ENCODE measurements at regions not wholly inside any gene's neighbourhood (a gene's known extent, or its start where the extent isn't known, plus 50 kb on each side); places are given as distances from the start of the nearest gene placed in this dataset.

GRCh38 chr13:111537843-111538499 is 217.5 kb downstream of the TEX29 start:
- no peak overlapping the region for H3K4me3 ChIP-seq (ENCODE audit: low read length)
- ChIA-PET CTCF (no interaction called here), POLR2A (no interaction called here)
- peaks cover 0 to 2% (median 0%) of the 10 kb centered on the region in 5 donors for H3K9me3 Mint-ChIP-seq
- DNase-seq, result no peak
- no peaks in the 10 kb centered on the region for H3K9me3 ChIP-seq (ENCODE audit: low read length)
- H3K27ac ChIP-seq (ENCODE audit: low read depth, low read length), result no peak overlapping the region
- peaks cover 0 to 10% (median 0%) of the 10 kb centered on the region in 3 donors for H3K4me1 Mint-ChIP-seq
- H3K36me3 Mint-ChIP-seq, result no peaks in the 10 kb centered on the region
- peaks cover 8% of the 10 kb centered on the region for H3K27me3 ChIP-seq (ENCODE audit: insufficient read depth, low read length, poor library complexity, severe bottlenecking)
- peaks cover 13 to 33% of the 10 kb centered on the region in 2 donors for H3K27me3 Mint-ChIP-seq
- H3K27ac Mint-ChIP-seq, result no peak overlapping the region
- H3K36me3 ChIP-seq (ENCODE audit: insufficient read depth, low read length), result no peaks in the 10 kb centered on the region
- H3K4me3 Mint-ChIP-seq, result no peak overlapping the region
- no peaks in the 10 kb centered on the region for H3K4me1 ChIP-seq (ENCODE audit: insufficient read depth, low read length)

DNA sequence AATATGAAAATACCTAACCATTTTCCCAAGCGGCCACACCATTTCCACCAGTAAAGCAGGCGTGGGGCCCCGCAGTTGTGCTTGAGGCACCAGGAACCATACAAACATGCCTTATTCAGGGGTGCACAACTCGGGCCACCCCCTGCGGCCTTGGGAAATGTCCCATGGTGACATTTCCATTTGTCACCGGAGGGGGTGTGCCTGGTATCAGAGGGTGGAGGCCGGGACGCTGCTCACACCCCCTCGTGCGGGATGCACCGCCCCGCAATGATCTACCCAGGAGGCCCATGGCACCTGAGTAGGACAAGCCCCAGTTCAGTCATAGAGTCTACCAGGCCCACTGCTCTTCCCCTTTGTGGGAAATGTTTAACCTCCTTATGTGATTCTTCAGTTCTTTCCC is 218.8 kb downstream of the TEX29 start:
- Histone ChIP-seq H3K4me3 (ENCODE audit: low read length) (no peak overlapping the region), H3K27me3 (ENCODE audit: insufficient read depth, low read length, poor library complexity, severe bottlenecking) (peaks cover 7% of the 10 kb centered on the region), H3K27ac (ENCODE audit: low read depth, low read length) (no peak overlapping the region), H3K4me1 (ENCODE audit: insufficient read depth, low read length) (no peaks in the 10 kb centered on the region), H3K9me3 (ENCODE audit: low read length) (no peaks in the 10 kb centered on the region), H3K36me3 (ENCODE audit: insufficient read depth, low read length) (no peaks in the 10 kb centered on the region)
- H3K27me3 Mint-ChIP-seq, result peaks cover 12 to 25% of the 10 kb centered on the region in 2 donors
- H3K27ac Mint-ChIP-seq, result no peak overlapping the region
- H3K9me3 Mint-ChIP-seq, result peaks cover 0 to 7% (median 0%) of the 10 kb centered on the region in 5 donors
- peaks cover 0 to 10% (median 0%) of the 10 kb centered on the region in 3 donors for H3K4me1 Mint-ChIP-seq
- DNase-seq, result no peak
- H3K36me3 Mint-ChIP-seq, result no peaks in the 10 kb centered on the region
- H3K4me3 Mint-ChIP-seq, result no peak overlapping the region
- ChIA-PET POLR2A (no interaction called here), CTCF (no interaction called here)

DNA sequence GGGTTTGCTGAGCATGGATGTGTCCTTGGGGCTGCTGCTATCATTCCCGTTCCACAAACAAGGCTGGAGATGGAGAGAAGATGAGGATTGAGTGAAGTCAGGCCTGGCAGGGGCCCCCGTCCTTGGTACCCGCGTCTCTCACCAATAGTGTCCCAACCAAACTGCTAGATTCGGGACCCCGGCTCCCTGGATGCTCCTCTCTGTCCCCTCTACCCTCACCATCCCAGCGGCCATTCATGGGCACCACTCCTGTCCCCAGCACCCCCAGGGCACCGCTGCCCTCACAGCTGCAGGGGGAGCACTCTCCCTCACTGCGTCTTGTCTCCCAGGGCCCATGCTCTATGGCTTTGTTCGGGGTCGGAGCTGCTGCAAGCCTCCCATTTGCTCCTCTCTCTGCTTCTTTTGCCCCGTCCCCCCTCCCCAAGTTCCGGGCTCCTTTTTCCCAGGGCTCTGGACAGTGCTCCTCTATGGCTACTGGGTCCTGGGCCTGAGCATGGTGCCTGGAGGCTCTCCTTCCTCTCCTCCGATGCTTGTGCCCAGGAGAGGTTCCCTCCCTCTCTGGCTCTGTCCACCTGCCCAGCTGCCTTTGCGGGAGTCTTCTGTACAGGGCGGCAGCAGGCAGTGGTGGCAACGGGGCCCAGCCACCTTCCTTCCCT is 219.5 kb downstream of the TEX29 start:
- H3K36me3 Mint-ChIP-seq, result peaks cover 0 to under 1% (median 0%) of the 10 kb centered on the region in 3 donors
- Histone ChIP-seq H3K4me1 (ENCODE audit: insufficient read depth, low read length) (no peaks in the 10 kb centered on the region), H3K36me3 (ENCODE audit: insufficient read depth, low read length) (no peaks in the 10 kb centered on the region), H3K4me3 (ENCODE audit: low read length) (no peak overlapping the region), H3K27ac (ENCODE audit: low read depth, low read length) (no peak overlapping the region), H3K9me3 (ENCODE audit: low read length) (no peaks in the 10 kb centered on the region), H3K27me3 (ENCODE audit: insufficient read depth, low read length, poor library complexity, severe bottlenecking) (peaks cover 5% of the 10 kb centered on the region)
- peaks cover 0 to 8% (median 0%) of the 10 kb centered on the region in 5 donors for H3K9me3 Mint-ChIP-seq
- no peak overlapping the region for H3K4me3 Mint-ChIP-seq
- POLR2A ChIA-PET, result no interaction called here
- peaks cover 12 to 20% of the 10 kb centered on the region in 2 donors for H3K27me3 Mint-ChIP-seq
- no peak for DNase-seq
- H3K4me1 Mint-ChIP-seq, result peaks cover 0 to 7% (median 0%) of the 10 kb centered on the region in 3 donors
- CTCF ChIA-PET, result no interaction called here
- no peak overlapping the region for H3K27ac Mint-ChIP-seq

DNA sequence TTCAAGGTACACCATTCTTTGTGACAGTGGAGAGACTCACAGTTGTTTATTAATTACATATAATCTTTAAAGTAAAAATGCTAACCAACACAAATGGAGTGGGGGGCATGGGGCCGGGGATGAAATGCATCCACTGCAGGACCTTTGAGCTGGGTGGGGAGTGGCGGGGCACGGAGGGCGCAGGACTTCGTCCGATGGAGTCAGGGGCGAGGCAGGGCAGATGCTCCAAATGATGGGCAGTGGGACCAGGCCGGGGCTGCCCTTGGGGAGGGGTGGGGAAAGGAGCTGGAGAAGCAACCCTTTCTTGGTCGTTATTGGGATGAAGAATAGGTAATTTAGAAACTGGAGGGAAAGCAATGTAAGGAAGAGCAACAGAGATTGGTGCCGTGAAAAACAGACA is 220.0 kb downstream of the TEX29 start:
- Histone ChIP-seq H3K27me3 (ENCODE audit: insufficient read depth, low read length, poor library complexity, severe bottlenecking) (peaks cover 5% of the 10 kb centered on the region), H3K4me3 (ENCODE audit: low read length) (no peak overlapping the region), H3K4me1 (ENCODE audit: insufficient read depth, low read length) (no peaks in the 10 kb centered on the region), H3K27ac (ENCODE audit: low read depth, low read length) (no peak overlapping the region), H3K9me3 (ENCODE audit: low read length) (no peaks in the 10 kb centered on the region), H3K36me3 (ENCODE audit: insufficient read depth, low read length) (no peaks in the 10 kb centered on the region)
- H3K9me3 Mint-ChIP-seq, result peaks cover 0 to 8% (median 0%) of the 10 kb centered on the region in 5 donors
- DNase-seq, result no peak
- no peak overlapping the region for H3K4me3 Mint-ChIP-seq
- peaks cover 0 to 1% (median 0%) of the 10 kb centered on the region in 3 donors for H3K4me1 Mint-ChIP-seq
- peaks cover 0 to 1% (median 0%) of the 10 kb centered on the region in 3 donors for H3K36me3 Mint-ChIP-seq
- ChIA-PET CTCF (no interaction called here), POLR2A (no interaction called here)
- no peak overlapping the region for H3K27ac Mint-ChIP-seq
- peaks cover 8 to 15% of the 10 kb centered on the region in 2 donors for H3K27me3 Mint-ChIP-seq

GRCh38 chr13:111541345-111541744 is 220.9 kb downstream of the TEX29 start:
- Histone ChIP-seq H3K36me3 (ENCODE audit: insufficient read depth, low read length) (no peaks in the 10 kb centered on the region), H3K4me1 (ENCODE audit: insufficient read depth, low read length) (no peaks in the 10 kb centered on the region), H3K27me3 (ENCODE audit: insufficient read depth, low read length, poor library complexity, severe bottlenecking) (peaks cover 2% of the 10 kb centered on the region), H3K4me3 (ENCODE audit: low read length) (no peak overlapping the region), H3K9me3 (ENCODE audit: low read length) (no peaks in the 10 kb centered on the region), H3K27ac (ENCODE audit: low read depth, low read length) (no peak overlapping the region)
- Mint-ChIP-seq H3K27me3 (peaks cover 8 to 9% of the 10 kb centered on the region in 2 donors), H3K27ac (no peak overlapping the region), H3K9me3 (peaks cover 0 to 8% (median 0%) of the 10 kb centered on the region in 5 donors), H3K36me3 (peaks cover 0 to 1% (median 0%) of the 10 kb centered on the region in 3 donors), H3K4me1 (no peaks in the 10 kb centered on the region), H3K4me3 (no peak overlapping the region)
- ChIA-PET CTCF (no interaction called here), POLR2A (no interaction called here)
- DNase-seq, result no peak

- Histone ChIP-seq H3K36me3 (ENCODE audit: insufficient read depth, low read length) (no peaks in the 10 kb centered on the region), H3K4me1 (ENCODE audit: insufficient read depth, low read length) (no peaks in the 10 kb centered on the region), H3K9me3 (ENCODE audit: low read length) (no peaks in the 10 kb centered on the region), H3K27me3 (ENCODE audit: insufficient read depth, low read length, poor library complexity, severe bottlenecking) (no peaks in the 10 kb centered on the region), H3K27ac (ENCODE audit: low read depth, low read length) (no peak overlapping the region), H3K4me3 (ENCODE audit: low read length) (no peak overlapping the region)
- POLR2A ChIA-PET, result no interaction called here
- peaks cover 6 to 8% of the 10 kb centered on the region in 2 donors for H3K27me3 Mint-ChIP-seq
- CTCF ChIA-PET, result no interaction called here
- no peak for DNase-seq
- no peaks in the 10 kb centered on the region for H3K4me1 Mint-ChIP-seq
- peaks cover 0 to 1% (median 0%) of the 10 kb centered on the region in 3 donors for H3K36me3 Mint-ChIP-seq
- H3K4me3 Mint-ChIP-seq, result no peak overlapping the region
- H3K9me3 Mint-ChIP-seq, result peaks cover 0 to 8% (median 0%) of the 10 kb centered on the region in 5 donors
- H3K27ac Mint-ChIP-seq, result no peak overlapping the region
These were observed 221.5 kb downstream of the TEX29 start for GRCh38 chr13:111541752-111542529.

- Histone ChIP-seq H3K4me3 (ENCODE audit: low read length) (no peak overlapping the region), H3K9me3 (ENCODE audit: low read length) (no peaks in the 10 kb centered on the region), H3K27ac (ENCODE audit: low read depth, low read length) (no peak overlapping the region), H3K36me3 (ENCODE audit: insufficient read depth, low read length) (no peaks in the 10 kb centered on the region), H3K4me1 (ENCODE audit: insufficient read depth, low read length) (no peaks in the 10 kb centered on the region), H3K27me3 (ENCODE audit: insufficient read depth, low read length, poor library complexity, severe bottlenecking) (no peaks in the 10 kb centered on the region)
- Mint-ChIP-seq H3K4me1 (no peaks in the 10 kb centered on the region), H3K36me3 (peaks cover 0 to 1% (median 0%) of the 10 kb centered on the region in 3 donors), H3K27ac (no peak overlapping the region), H3K9me3 (peaks cover 0 to 8% (median 0%) of the 10 kb centered on the region in 5 donors), H3K27me3 (peaks cover 6 to 8% of the 10 kb centered on the region in 2 donors), H3K4me3 (no peak overlapping the region)
- CTCF ChIA-PET, result no interaction called here
- no peak for DNase-seq
- POLR2A ChIA-PET, result no interaction called here
These were observed 222.3 kb downstream of the TEX29 start for GRCh38 chr13:111542530-111543341.
